Tibial nerve (tissue), 4 donors: ENCODE measurements at regions not wholly inside any gene's neighbourhood (a gene's known extent, or its start where the extent isn't known, plus 50 kb on each side); places are given as distances from the start of the nearest gene placed in this dataset.

ENCODE experiments used
- DNase-seq, 2 donors: peaks; one replicate each; pipeline ENCODE4 v3.0.0-alpha.2; 2019; ENCODE audit warnings: low spot score in 2 of 2
- H3K27ac ChIP-seq, 4 donors: fragments of 200-600 bp; sonication (generic) in 3 of 4; one replicate each; pipeline ENCODE4 v1.5.1; 2017 to 2019; ENCODE audit warnings: mild to moderate bottlenecking in 1 of 4
- H3K27me3 ChIP-seq, 2 donors: fragments of 200-600 bp; sonication (generic) in 1 of 2; one replicate each; pipeline versions ENCODE4 v1.5.1 to v1.6.0; 2017 to 2019
- H3K36me3 ChIP-seq, 3 donors: fragments of 200-600 bp; sonication (generic); one replicate each; pipeline ENCODE4 v1.5.1; 2018 to 2019
- H3K4me1 ChIP-seq, 4 donors: fragments of 200-600 bp; sonication (generic) in 3 of 4; one replicate each; pipeline ENCODE4 v1.5.1; 2017 to 2019
- H3K4me3 ChIP-seq, 4 donors: fragments of 200-600 bp; sonication (generic) in 3 of 4; one replicate each; pipeline ENCODE4 v1.5.1; 2017 to 2019; ENCODE audit warnings: mild to moderate bottlenecking in 1 of 4, moderate library complexity in 1 of 4
- H3K9me3 ChIP-seq, 4 donors: fragments of 200-600 bp; sonication (generic) in 3 of 4; one replicate each; pipeline ENCODE4 v1.5.1; 2017 to 2019
- EP300 ChIP-seq, 2 donors: sonication (generic); formaldehyde crosslinking; IDR thresholded peaks; one replicate each; pipeline ENCODE4 v1.6.1; 2017; ENCODE audit warnings: antibody characterized with exemption in 2 of 2, mild to moderate bottlenecking in 1 of 2
- POLR2A ChIP-seq, 2 donors: fragments of 450-650 bp; IDR thresholded peaks; one replicate each; pipeline ENCODE4 v1.6.1; 2017; ENCODE audit warnings: antibody characterized with exemption in 2 of 2, mild to moderate bottlenecking in 2 of 2, moderate library complexity in 2 of 2
- WGBS, 2 donors: methylation state at CpG; one replicate each; pipeline ENCODE4 v1.1.5; 2018; 5-methylcytosine and 5-hydroxymethylcytosine counted together
- TF ChIP-seq, protein P1 (sequence below), 5 experiments: fragments of 200-600 bp in 3 of 5; fragments of 450-650 bp in 2 of 5; sonication (generic) in 3 of 5; IDR thresholded peaks; one replicate each; pipeline ENCODE4 v1.5.1; 2016 to 2019; ENCODE audit warnings: antibody characterized with exemption in 5 of 5, mild to moderate bottlenecking in 3 of 5, moderate library complexity in 2 of 5

DNA sequence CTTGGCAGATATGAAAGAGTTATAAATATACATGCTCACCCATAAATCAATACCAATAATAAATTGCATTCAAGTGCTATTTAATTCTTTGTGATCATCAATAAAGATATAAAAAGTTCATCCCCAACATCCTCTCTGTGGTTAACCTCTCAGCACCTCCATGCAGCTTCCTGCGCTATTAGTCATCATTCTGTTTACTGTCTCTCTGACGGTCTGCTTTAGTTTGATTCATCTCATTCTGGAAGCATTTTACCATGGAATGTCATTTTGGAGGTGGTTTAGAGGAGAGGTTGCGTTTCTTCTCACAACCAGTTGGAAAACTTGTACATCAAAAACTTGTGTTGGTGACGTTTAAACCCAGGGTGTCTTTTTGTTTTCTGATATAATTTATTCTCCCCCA lies 486.6 kb downstream of the BRINP1 start:
- Histone ChIP-seq H3K27me3 (no peaks in the 10 kb centered on the region), H3K9me3 (no peaks in the 10 kb centered on the region), H3K27ac (no peak overlapping the region), H3K36me3 (no peaks in the 10 kb centered on the region), H3K4me1 (no peaks in the 10 kb centered on the region), H3K4me3 (no peak overlapping the region)
- TF ChIP-seq POLR2A (IDR thresholded peaks at IDR 0.05) (no peak), EP300 (IDR thresholded peaks at IDR 0.05) (no peak)
- TF ChIP-seq, protein P1, sequence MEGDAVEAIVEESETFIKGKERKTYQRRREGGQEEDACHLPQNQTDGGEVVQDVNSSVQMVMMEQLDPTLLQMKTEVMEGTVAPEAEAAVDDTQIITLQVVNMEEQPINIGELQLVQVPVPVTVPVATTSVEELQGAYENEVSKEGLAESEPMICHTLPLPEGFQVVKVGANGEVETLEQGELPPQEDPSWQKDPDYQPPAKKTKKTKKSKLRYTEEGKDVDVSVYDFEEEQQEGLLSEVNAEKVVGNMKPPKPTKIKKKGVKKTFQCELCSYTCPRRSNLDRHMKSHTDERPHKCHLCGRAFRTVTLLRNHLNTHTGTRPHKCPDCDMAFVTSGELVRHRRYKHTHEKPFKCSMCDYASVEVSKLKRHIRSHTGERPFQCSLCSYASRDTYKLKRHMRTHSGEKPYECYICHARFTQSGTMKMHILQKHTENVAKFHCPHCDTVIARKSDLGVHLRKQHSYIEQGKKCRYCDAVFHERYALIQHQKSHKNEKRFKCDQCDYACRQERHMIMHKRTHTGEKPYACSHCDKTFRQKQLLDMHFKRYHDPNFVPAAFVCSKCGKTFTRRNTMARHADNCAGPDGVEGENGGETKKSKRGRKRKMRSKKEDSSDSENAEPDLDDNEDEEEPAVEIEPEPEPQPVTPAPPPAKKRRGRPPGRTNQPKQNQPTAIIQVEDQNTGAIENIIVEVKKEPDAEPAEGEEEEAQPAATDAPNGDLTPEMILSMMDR (IDR thresholded peaks at IDR 0.05), result no peak
- DNase-seq, result no peak
- WGBS, 2 donors, result 61 to 72% methylated on average over 4 of the region's 4 CpGs

DNA sequence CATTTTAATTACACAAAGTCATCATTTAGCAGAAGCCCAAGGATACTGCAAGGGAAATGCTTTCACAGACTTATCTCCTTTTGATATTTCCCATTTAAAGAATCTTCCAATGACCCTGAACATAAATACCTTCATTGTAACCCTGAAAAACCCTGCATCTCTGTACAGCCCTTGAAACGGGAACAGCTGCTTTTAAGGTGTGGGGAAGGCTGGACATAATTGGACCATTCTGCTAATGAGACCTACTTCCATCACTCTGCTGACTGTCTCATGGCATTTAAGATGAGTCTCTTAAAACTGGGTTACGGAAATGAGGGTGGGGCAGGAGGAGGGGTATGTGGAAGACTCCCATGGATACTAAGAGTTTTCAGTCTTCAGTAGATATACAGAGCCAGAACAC lies 485.8 kb downstream of the BRINP1 start:
- 47 to 52% methylated on average over 2 of the region's 2 CpGs for WGBS, 2 donors
- H3K27me3 ChIP-seq, result no peaks in the 10 kb centered on the region
- no peaks in the 10 kb centered on the region for H3K36me3 ChIP-seq
- no peak overlapping the region for H3K4me3 ChIP-seq
- no peaks in the 10 kb centered on the region for H3K4me1 ChIP-seq
- no peak overlapping the region for H3K27ac ChIP-seq
- TF ChIP-seq EP300 (IDR thresholded peaks at IDR 0.05), result no peak
- TF ChIP-seq POLR2A (IDR thresholded peaks at IDR 0.05), result no peak
- TF ChIP-seq, protein P1 (IDR thresholded peaks at IDR 0.05), result no peak
- DNase-seq, result no peak
- H3K9me3 ChIP-seq, result no peaks in the 10 kb centered on the region

DNA sequence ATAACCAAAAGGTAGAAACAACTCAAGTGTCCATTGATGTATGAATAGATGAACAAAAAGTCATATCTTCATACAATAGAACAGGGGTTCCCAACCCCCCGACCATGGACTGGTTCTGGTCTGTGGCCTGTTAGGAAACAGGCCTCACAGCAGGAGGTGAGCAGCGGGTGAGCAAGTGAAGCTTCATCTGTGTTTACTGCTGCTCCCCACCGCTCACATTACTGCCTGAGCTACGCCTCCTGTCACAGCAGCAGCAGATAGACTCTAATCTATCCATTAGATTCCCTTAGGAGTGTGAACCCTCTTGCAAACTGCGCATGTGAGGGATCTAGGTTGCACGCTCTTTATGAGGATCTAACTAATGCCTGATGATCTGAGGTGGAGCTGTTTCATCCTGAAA lies 478.0 kb downstream of the BRINP1 start:
- WGBS, 2 donors, result 70 to 79% methylated on average over 6 of the region's 6 CpGs

DNA sequence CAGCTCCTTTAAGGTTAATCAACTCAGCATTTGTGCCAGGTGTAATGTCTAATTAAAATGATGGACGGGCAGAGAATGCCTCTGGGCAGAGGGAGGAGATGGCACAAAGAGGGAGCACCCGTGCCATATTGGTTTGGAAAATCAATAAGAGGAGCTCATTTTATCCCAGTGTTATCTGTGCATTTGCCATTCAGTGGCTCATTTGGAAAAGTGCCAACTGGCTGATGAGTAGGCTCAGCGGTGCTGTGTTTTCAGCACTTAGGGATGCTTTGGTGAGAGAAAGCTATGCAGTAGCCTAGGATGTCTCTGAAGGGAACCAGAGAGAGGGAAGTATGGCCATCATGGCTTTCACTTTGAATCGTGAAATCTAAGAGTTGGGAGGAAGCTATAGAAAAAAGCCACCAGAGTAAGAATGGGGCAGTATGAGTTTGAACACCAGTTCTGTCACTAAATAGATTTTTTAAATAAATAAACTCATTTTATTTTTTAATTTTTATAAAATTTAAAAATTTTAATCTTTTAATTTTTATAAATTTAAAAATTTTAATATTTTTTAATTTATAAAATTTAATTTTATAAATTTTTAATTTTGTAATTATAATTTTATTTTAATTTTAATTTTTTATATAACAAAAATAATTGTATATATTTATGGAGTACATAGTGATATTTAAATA lies 472.8 kb downstream of the BRINP1 start:
- Histone ChIP-seq H3K9me3 (peaks cover 0 to 3% (median 1%) of the 10 kb centered on the region in 4 donors), H3K36me3 (no peaks in the 10 kb centered on the region), H3K27ac (no peak overlapping the region), H3K4me1 (no peaks in the 10 kb centered on the region), H3K4me3 (no peak overlapping the region), H3K27me3 (no peaks in the 10 kb centered on the region)
- TF ChIP-seq EP300 (IDR thresholded peaks at IDR 0.05) (no peak), POLR2A (IDR thresholded peaks at IDR 0.05) (no peak)
- TF ChIP-seq, protein P1 (IDR thresholded peaks at IDR 0.05), result no peak
- no peak for DNase-seq
- WGBS, 2 donors, result 68 to 76% methylated on average over 4 of the region's 4 CpGs

More for the DNA sequence above, 478.0 kb downstream of the BRINP1 start:
- Histone ChIP-seq H3K27ac (no peak overlapping the region), H3K9me3 (peaks cover 0 to 2% (median 0%) of the 10 kb centered on the region in 4 donors), H3K36me3 (no peaks in the 10 kb centered on the region), H3K4me3 (no peak overlapping the region), H3K4me1 (no peaks in the 10 kb centered on the region), H3K27me3 (no peaks in the 10 kb centered on the region)
- TF ChIP-seq EP300 (IDR thresholded peaks at IDR 0.05) (no peak), POLR2A (IDR thresholded peaks at IDR 0.05) (no peak)
- TF ChIP-seq, protein P1 (IDR thresholded peaks at IDR 0.05), result no peak
- DNase-seq, result no peak

DNA sequence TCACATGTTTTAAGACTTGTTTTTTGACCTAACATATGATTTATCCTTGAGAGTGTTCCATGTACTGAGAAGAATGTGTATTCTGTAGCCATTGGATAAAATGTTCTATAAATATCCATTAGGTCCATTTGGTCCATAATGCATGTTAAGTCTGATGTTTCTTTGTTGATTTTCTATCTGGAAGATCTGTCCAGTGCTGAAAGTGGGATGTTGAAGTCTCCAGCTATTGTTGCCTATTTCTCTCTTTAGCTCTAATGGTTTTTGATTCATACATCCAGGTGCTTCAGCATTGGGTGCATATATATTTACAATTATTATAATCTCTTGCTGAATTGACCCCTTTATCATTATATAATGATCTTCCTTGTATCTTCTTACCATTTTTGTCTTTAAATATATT lies 451.1 kb downstream of the BRINP1 start:
- DNase-seq, result no peak
- no peaks in the 10 kb centered on the region for H3K36me3 ChIP-seq
- no peaks in the 10 kb centered on the region for H3K27me3 ChIP-seq
- peaks cover 0 to 16% (median 0%) of the 10 kb centered on the region in 4 donors for H3K9me3 ChIP-seq
- no peaks in the 10 kb centered on the region for H3K4me1 ChIP-seq
- H3K27ac ChIP-seq, result no peak overlapping the region
- H3K4me3 ChIP-seq, result no peak overlapping the region
- TF ChIP-seq, protein P1 (IDR thresholded peaks at IDR 0.05), result no peak
- TF ChIP-seq EP300 (IDR thresholded peaks at IDR 0.05), result no peak
- TF ChIP-seq POLR2A (IDR thresholded peaks at IDR 0.05), result no peak
